ENCODE measurements at regions not wholly inside any gene's neighbourhood (a gene's known extent, or its start where the extent isn't known, plus 50 kb on each side); places are given as distances from the start of the nearest gene placed in this dataset.

DNA sequence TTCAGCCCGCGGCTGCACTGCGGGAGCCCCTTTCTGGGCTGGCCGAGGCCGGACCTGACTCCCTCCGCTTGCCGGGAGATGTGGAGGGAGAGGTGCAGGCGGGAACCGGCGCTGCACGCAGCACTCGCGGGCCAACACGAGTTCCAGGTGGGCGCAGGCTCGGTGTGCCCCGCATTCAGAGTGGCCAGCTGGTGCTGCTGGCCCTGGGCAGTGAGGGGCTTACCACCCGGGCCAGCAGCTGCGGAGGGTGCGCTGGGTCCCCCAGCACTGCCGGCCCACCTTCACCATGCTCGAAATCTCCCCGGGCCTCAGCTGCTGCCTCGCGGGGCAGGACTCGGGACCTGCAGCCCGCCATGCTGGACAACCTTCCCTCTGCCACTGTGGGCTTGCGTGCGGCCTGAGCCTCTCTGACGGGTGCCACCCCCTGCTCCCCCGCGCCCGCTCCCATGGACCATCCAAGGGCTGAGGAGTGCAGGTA is 733.5 kb upstream of the CCDC54 start:
- ATAC-seq (no peak), DNase-seq (no peak)
- no peaks in the 10 kb centered on the region for H3K36me3 ChIP-seq (ENCODE audit: low read depth)
- H3K9me3 ChIP-seq: no peaks in the 10 kb centered on the region
- no peak overlapping the region for H3K4me3 ChIP-seq
- H3K4me1 ChIP-seq (ENCODE audit: low read depth): no peaks in the 10 kb centered on the region
- intact Hi-C loops (cut with DNase I, micrococcal nuclease): no loop called here
- TF ChIP-seq, protein P1, sequence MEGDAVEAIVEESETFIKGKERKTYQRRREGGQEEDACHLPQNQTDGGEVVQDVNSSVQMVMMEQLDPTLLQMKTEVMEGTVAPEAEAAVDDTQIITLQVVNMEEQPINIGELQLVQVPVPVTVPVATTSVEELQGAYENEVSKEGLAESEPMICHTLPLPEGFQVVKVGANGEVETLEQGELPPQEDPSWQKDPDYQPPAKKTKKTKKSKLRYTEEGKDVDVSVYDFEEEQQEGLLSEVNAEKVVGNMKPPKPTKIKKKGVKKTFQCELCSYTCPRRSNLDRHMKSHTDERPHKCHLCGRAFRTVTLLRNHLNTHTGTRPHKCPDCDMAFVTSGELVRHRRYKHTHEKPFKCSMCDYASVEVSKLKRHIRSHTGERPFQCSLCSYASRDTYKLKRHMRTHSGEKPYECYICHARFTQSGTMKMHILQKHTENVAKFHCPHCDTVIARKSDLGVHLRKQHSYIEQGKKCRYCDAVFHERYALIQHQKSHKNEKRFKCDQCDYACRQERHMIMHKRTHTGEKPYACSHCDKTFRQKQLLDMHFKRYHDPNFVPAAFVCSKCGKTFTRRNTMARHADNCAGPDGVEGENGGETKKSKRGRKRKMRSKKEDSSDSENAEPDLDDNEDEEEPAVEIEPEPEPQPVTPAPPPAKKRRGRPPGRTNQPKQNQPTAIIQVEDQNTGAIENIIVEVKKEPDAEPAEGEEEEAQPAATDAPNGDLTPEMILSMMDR (IDR thresholded peaks at IDR 0.05): no peak

GRCh38 chr3:106673926-106674569 is 703.2 kb upstream of the CCDC54 start:
- Histone ChIP-seq H3K4me1 (ENCODE audit: low read depth) (no peaks in the 10 kb centered on the region), H3K36me3 (ENCODE audit: low read depth) (no peaks in the 10 kb centered on the region), H3K9me3 (no peaks in the 10 kb centered on the region), H3K4me3 (no peak overlapping the region)
- intact Hi-C loops (cut with DNase I, micrococcal nuclease): no loop called here
- ATAC-seq (no peak), DNase-seq (no peak)
- TF ChIP-seq, protein P1 (IDR thresholded peaks at IDR 0.05): no peak

GRCh38 chr3:106675451-106675850 is 701.8 kb upstream of the CCDC54 start:
- TF ChIP-seq, protein P1 (IDR thresholded peaks at IDR 0.05): no peak
- Histone ChIP-seq H3K4me1 (ENCODE audit: low read depth) (no peaks in the 10 kb centered on the region), H3K9me3 (no peaks in the 10 kb centered on the region), H3K4me3 (no peak overlapping the region), H3K36me3 (ENCODE audit: low read depth) (no peaks in the 10 kb centered on the region)
- ATAC-seq: no peak
- intact Hi-C loops (cut with DNase I, micrococcal nuclease): no loop called here
- no peak for DNase-seq

DNA sequence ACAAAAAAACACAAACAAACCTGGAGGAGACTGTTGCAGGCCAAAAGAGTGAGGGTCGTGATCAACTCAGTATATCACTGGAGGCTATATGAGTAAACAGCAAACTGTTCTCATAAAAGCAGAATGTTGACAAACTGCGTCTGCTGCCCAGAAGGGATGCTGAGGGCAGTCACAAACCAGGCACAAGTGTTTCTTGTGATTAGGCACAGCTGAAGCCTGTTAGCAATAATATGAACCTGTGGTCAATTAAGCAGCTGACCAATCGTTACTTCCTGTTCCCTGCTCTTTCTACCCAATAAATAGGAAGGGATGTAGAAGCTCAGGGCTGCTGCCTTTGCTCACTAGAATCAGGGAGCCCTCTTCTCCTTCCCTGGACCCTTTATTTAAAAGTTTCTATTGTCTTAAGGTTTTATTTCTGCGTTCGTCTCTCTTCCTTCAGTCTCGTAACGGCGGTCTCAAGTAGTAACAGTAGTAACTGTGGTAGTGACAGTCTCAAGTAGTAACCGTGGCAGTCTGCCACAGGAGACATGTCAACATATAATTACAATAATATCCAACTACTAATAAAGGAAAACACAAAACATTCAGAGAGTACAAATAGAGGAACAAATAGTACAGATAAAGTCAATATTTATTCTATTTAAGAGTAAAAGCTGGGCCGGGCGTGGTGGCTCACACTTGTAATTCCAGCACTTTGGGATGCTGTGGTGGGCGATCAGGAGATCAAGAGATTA is 698.4 kb upstream of the CCDC54 start:
- no peak for DNase-seq
- Histone ChIP-seq H3K9me3 (no peaks in the 10 kb centered on the region), H3K4me3 (no peak overlapping the region), H3K36me3 (ENCODE audit: low read depth) (no peaks in the 10 kb centered on the region), H3K4me1 (ENCODE audit: low read depth) (no peaks in the 10 kb centered on the region)
- intact Hi-C loops (cut with DNase I, micrococcal nuclease): no loop called here
- TF ChIP-seq, protein P1 (IDR thresholded peaks at IDR 0.05): no peak
- no peak for ATAC-seq

DNA sequence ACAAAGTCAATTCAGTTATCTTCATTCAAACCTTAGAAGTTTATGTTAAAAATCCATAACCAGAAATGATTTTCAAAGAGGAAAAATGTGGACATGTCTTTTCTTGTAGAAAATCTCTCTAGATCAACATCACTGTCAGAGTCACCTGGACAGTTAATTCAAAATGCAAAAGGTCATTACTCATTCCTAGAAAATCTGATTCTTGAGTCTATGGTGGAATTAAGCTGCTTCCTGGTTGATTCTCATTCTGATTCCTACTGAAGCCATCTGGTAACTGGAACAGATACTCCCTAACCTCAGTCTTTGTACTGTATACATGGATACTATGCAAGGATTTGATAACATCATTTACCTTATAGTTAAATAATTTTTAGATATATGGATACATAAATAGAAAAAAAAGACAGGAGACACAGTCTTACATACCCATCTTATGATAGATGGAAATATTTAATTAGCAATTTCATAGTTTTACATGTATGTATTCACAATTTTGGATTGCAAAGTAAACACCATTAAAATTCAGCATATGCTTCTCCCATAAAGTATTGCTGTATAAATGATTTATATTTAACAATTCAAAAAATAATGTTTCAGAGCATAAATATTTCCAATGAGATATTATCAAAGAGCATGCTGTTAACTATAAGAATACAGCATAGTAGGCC is 693.2 kb upstream of the CCDC54 start:
- intact Hi-C loops (cut with DNase I, micrococcal nuclease): no loop called here
- ATAC-seq: no peak
- Histone ChIP-seq H3K9me3 (no peaks in the 10 kb centered on the region), H3K4me3 (no peak overlapping the region), H3K4me1 (ENCODE audit: low read depth) (no peaks in the 10 kb centered on the region), H3K36me3 (ENCODE audit: low read depth) (no peaks in the 10 kb centered on the region)
- TF ChIP-seq, protein P1 (IDR thresholded peaks at IDR 0.05): no peak
- DNase-seq: no peak

All from mucosa of descending colon (tissue), 3 donors.